ENCODE measurements at regions not wholly inside any gene's neighbourhood (a gene's known extent, or its start where the extent isn't known, plus 50 kb on each side); places are given as distances from the start of the nearest gene placed in this dataset.
A peak's percentile ranks its signal among the peaks of the same experiment; 100 is the strongest.

- TF ChIP-seq TSHZ2 (CRISPR knock-in tag; IDR thresholded peaks at IDR 0.05): no peak
- no peak for TF ChIP-seq CSRNP3 (CRISPR knock-in tag; IDR thresholded peaks at IDR 0.05)
- TF ChIP-seq ZFP30 (CRISPR knock-in tag; IDR thresholded peaks at IDR 0.05): no peak
- TF ChIP-seq, protein P1, sequence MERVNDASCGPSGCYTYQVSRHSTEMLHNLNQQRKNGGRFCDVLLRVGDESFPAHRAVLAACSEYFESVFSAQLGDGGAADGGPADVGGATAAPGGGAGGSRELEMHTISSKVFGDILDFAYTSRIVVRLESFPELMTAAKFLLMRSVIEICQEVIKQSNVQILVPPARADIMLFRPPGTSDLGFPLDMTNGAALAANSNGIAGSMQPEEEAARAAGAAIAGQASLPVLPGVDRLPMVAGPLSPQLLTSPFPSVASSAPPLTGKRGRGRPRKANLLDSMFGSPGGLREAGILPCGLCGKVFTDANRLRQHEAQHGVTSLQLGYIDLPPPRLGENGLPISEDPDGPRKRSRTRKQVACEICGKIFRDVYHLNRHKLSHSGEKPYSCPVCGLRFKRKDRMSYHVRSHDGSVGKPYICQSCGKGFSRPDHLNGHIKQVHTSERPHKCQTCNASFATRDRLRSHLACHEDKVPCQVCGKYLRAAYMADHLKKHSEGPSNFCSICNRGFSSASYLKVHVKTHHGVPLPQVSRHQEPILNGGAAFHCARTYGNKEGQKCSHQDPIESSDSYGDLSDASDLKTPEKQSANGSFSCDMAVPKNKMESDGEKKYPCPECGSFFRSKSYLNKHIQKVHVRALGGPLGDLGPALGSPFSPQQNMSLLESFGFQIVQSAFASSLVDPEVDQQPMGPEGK (CRISPR knock-in tag; IDR thresholded peaks at IDR 0.05; ENCODE audit: borderline replicate concordance): no peak
- TF ChIP-seq ARNTL (CRISPR knock-in tag; IDR thresholded peaks at IDR 0.05; ENCODE audit: borderline replicate concordance, low read depth): no peak
- TF ChIP-seq SNAI2 (CRISPR knock-in tag; IDR thresholded peaks at IDR 0.05): no peak
- no peak for TF ChIP-seq ZFP3 (CRISPR knock-in tag; IDR thresholded peaks at IDR 0.05)
- no peak for TF ChIP-seq ISL1 (CRISPR knock-in tag; IDR thresholded peaks at IDR 0.05)
- TF ChIP-seq TOX (CRISPR knock-in tag; IDR thresholded peaks at IDR 0.05; ENCODE audit: borderline replicate concordance): no peak
- no peak for TF ChIP-seq RARB (CRISPR knock-in tag; IDR thresholded peaks at IDR 0.05)
- TF ChIP-seq ZNF565 (CRISPR knock-in tag; conservative IDR thresholded peaks at IDR 0.05; ENCODE audit: low read depth): no peak
- no peak for TF ChIP-seq ZNF8 (CRISPR knock-in tag; IDR thresholded peaks at IDR 0.05)
- TF ChIP-seq ZC3H10 (CRISPR knock-in tag; IDR thresholded peaks at IDR 0.05): no peak
- no peak for TF ChIP-seq ZNF70 (CRISPR knock-in tag; IDR thresholded peaks at IDR 0.05)
- no peak for TF ChIP-seq BACH2 (CRISPR knock-in tag; IDR thresholded peaks at IDR 0.05; ENCODE audit: borderline replicate concordance)
- TF ChIP-seq TCF4 (CRISPR knock-in tag; IDR thresholded peaks at IDR 0.05; ENCODE audit: borderline replicate concordance): no peak
- no peak for TF ChIP-seq PPARA (CRISPR knock-in tag; IDR thresholded peaks at IDR 0.05; ENCODE audit: borderline replicate concordance)
These were observed 61.9 kb upstream of the IGFBP7 start for GRCh38 chr4:57172065-57172464.

DNA sequence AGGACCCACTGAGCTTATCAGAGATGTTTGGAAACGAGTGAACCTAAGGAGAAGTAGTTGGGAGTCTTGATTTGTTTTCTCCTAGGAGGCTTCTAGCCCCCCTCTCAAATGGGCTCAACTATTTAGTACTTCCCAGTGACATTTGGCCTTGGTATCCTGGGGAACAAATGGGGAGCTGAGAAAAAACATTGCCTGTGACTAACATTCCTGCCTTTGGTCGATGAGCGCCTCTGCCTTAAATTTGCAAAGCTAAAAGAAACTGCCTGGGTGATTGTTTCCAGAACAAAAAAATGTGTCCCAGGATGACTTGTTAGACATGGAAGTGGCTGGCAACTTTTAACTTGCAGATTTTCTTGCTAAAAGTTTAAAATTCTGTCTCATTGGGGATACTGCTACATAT, 58.8 kb upstream of the IGFBP7 start:
- TF ChIP-seq ARNTL (CRISPR knock-in tag; IDR thresholded peaks at IDR 0.05; ENCODE audit: borderline replicate concordance, low read depth): no peak
- TF ChIP-seq ZNF565 (CRISPR knock-in tag; conservative IDR thresholded peaks at IDR 0.05; ENCODE audit: low read depth): no peak
- no peak for TF ChIP-seq CSDC2 (CRISPR knock-in tag; IDR thresholded peaks at IDR 0.05)
- ATAC-seq: no peak

More at GRCh38 chr4:57172065-57172464, 61.9 kb upstream of the IGFBP7 start:
- no peak for ATAC-seq

- ATAC-seq: peak; percentile 99
These were observed 53.6 kb upstream of the IGFBP7 start for GRCh38 chr4:57163530-57164459.

More at GRCh38 chr4:57163530-57164459, 53.6 kb upstream of the IGFBP7 start:
- TF ChIP-seq BACH2 (CRISPR knock-in tag; IDR thresholded peaks at IDR 0.05; ENCODE audit: borderline replicate concordance) (no peak), PPARA (CRISPR knock-in tag; IDR thresholded peaks at IDR 0.05; ENCODE audit: borderline replicate concordance) (no peak), ZFP3 (CRISPR knock-in tag; IDR thresholded peaks at IDR 0.05) (0 out of 2 replicates have a peak, but pooled peaks have one; percentile 18), ISL1 (CRISPR knock-in tag; IDR thresholded peaks at IDR 0.05) (no peak), ZNF70 (CRISPR knock-in tag; IDR thresholded peaks at IDR 0.05) (peak; percentile 87), SNAI2 (CRISPR knock-in tag; IDR thresholded peaks at IDR 0.05) (no peak), TCF4 (CRISPR knock-in tag; IDR thresholded peaks at IDR 0.05; ENCODE audit: borderline replicate concordance) (no peak)
- TF ChIP-seq, protein P2, sequence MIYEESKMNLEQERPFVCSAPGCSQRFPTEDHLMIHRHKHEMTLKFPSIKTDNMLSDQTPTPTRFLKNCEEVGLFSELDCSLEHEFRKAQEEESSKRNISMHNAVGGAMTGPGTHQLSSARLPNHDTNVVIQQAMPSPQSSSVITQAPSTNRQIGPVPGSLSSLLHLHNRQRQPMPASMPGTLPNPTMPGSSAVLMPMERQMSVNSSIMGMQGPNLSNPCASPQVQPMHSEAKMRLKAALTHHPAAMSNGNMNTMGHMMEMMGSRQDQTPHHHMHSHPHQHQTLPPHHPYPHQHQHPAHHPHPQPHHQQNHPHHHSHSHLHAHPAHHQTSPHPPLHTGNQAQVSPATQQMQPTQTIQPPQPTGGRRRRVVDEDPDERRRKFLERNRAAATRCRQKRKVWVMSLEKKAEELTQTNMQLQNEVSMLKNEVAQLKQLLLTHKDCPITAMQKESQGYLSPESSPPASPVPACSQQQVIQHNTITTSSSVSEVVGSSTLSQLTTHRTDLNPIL (CRISPR knock-in tag; IDR thresholded peaks at IDR 0.05; ENCODE audit: low read depth): no peak

All from SK-N-SH treated with all-trans-retinoic acid at 6 μM for 48 hours (cell line).